Renal pelvis (tissue), 1 donor: ENCODE measurements at regions not wholly inside any gene's neighbourhood (a gene's known extent, or its start where the extent isn't known, plus 50 kb on each side); places are given as distances from the start of the nearest gene placed in this dataset.
"Not testable (repeated sequence)": the region's sequence is repeated elsewhere in the genome, so short reads cannot be mapped to it uniquely, and the experiment has no call there.

ENCODE experiments used
- DNase-seq: peaks from one replicate; pipeline ENCODE4 v3.0.0-alpha.2; 2013

GRCh38 chr18:37845498-37845897, 279.9 kb upstream of the CELF4 start:
- DNase-seq = no peak

GRCh38 chr18:37844209-37844970, 278.8 kb upstream of the CELF4 start:
- peak; percentile 5 for DNase-seq

GRCh38 chr18:37838083-37838482, 272.5 kb upstream of the CELF4 start:
- DNase-seq = no peak

GRCh38 chr18:37836071-37836970, 270.7 kb upstream of the CELF4 start:
- DNase-seq = no peak

- DNase-seq = not testable (repeated sequence)
These were observed 266.6 kb upstream of the CELF4 start for GRCh38 chr18:37832010-37832695.

GRCh38 chr18:37812961-37813360, 247.4 kb upstream of the CELF4 start:
- DNase-seq = no peak

GRCh38 chr18:37805773-37806404, 240.3 kb upstream of the CELF4 start:
- no peak for DNase-seq

- DNase-seq = no peak
These were observed 231.3 kb upstream of the CELF4 start for GRCh38 chr18:37796823-37797349.

GRCh38 chr18:37787452-37787851, 221.9 kb upstream of the CELF4 start:
- DNase-seq = no peak

GRCh38 chr18:37783771-37784170, 218.2 kb upstream of the CELF4 start:
- DNase-seq = peak; percentile 46

- DNase-seq = no peak
These were observed 213.6 kb upstream of the CELF4 start for GRCh38 chr18:37779220-37779619.

GRCh38 chr18:37778417-37779165, 213.0 kb upstream of the CELF4 start:
- peak; percentile 64 for DNase-seq

- no peak for DNase-seq
These were observed 204.2 kb upstream of the CELF4 start for GRCh38 chr18:37769826-37770225.

GRCh38 chr18:37764541-37765288, 199.1 kb upstream of the CELF4 start:
- no peak for DNase-seq

GRCh38 chr18:37762076-37762621, 196.6 kb upstream of the CELF4 start:
- no peak for DNase-seq

- DNase-seq = no peak
These were observed 188.5 kb upstream of the CELF4 start for GRCh38 chr18:37754141-37754540.

GRCh38 chr18:37742436-37742835, 176.8 kb upstream of the CELF4 start:
- DNase-seq = no peak

GRCh38 chr18:37741032-37741623, 175.5 kb upstream of the CELF4 start:
- DNase-seq = no peak

- DNase-seq = no peak
These were observed 168.8 kb upstream of the CELF4 start for GRCh38 chr18:37734406-37734805.
